OCI-LY1 (cell line): ENCODE measurements at regions not wholly inside any gene's neighbourhood (a gene's known extent, or its start where the extent isn't known, plus 50 kb on each side); places are given as distances from the start of the nearest gene placed in this dataset.

Experiments used
- EZH2 ChIP-seq: fragments of 200-600 bp; sonication (generic), shearing (Covaris generic); IDR thresholded peaks from 2 replicates; pipeline ENCODE4 v1.8.0; 2017; ENCODE audit warnings: borderline replicate concordance, mixed run types, mild to moderate bottlenecking, antibody characterized with exemption, low read length, moderate library complexity, mixed read lengths
- TF ChIP-seq, protein P1 (sequence below): fragments of 200-600 bp; sonication (generic), shearing (Covaris generic); IDR thresholded peaks from 2 replicates; pipeline ENCODE4 v1.5.1; 2017; ENCODE audit warnings: mild to moderate bottlenecking, antibody characterized with exemption, low read length, moderate library complexity, mixed read lengths

DNA sequence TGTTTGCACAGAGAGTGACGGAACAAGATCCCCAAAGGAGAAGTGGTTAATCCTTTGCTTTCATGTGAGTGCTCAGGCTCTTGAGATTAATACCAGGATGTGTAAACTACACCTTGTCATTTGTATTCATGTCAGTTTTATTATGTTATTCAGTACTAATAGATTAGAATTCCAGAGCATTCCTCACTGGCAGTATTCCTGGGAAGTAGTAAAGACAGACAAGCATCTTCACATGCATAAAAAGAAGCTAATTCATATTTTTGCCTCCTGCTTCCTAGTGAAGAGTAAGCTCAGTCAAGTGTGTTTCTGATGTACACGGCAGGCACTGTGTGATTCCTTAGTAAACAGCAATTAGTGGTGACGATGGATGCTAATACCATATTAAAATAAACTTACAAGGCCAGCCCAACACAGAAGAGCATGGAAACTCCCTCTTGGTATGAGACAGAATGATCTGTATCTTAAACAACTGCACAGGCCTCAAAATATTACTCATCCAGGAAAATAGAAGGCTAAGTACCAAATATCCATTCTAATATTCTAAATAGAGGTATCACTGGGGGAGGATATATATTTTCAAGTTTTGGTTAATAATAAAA is 336.8 kb upstream of the MCTP2 start:
- TF ChIP-seq, protein P1, sequence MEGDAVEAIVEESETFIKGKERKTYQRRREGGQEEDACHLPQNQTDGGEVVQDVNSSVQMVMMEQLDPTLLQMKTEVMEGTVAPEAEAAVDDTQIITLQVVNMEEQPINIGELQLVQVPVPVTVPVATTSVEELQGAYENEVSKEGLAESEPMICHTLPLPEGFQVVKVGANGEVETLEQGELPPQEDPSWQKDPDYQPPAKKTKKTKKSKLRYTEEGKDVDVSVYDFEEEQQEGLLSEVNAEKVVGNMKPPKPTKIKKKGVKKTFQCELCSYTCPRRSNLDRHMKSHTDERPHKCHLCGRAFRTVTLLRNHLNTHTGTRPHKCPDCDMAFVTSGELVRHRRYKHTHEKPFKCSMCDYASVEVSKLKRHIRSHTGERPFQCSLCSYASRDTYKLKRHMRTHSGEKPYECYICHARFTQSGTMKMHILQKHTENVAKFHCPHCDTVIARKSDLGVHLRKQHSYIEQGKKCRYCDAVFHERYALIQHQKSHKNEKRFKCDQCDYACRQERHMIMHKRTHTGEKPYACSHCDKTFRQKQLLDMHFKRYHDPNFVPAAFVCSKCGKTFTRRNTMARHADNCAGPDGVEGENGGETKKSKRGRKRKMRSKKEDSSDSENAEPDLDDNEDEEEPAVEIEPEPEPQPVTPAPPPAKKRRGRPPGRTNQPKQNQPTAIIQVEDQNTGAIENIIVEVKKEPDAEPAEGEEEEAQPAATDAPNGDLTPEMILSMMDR = no peak
- TF ChIP-seq EZH2 = no peak
